Activated naive CD8-positive, alpha-beta T cell treated with anti-CD3 and anti-CD28 coated beads, Interleukin-2, amount 50 U/mL, for 24 hours (primary cell): ENCODE measurements at regions not wholly inside any gene's neighbourhood (a gene's known extent, or its start where the extent isn't known, plus 50 kb on each side); places are given as distances from the start of the nearest gene placed in this dataset.

Experiments
- ATAC-seq: fragments of 150-1000 bp; cut with Tn5 transposase; one replicate; pipeline ENCODE4 v1.10.0; 2021
- DNase-seq: peaks from one replicate; pipeline ENCODE4 v3.0.0; 2021
- H3K27ac Mint-ChIP-seq: one replicate; pipeline ENCODE4 v1.8.0; 2021; ENCODE audit warnings: mild to moderate bottlenecking, mixed read lengths
- H3K27me3 Mint-ChIP-seq: one replicate; pipeline ENCODE4 v1.8.0; 2021; ENCODE audit warnings: mixed read lengths
- H3K36me3 Mint-ChIP-seq: one replicate; pipeline ENCODE4 v1.8.0; 2021; ENCODE audit warnings: low read depth, mixed read lengths
- H3K4me1 Mint-ChIP-seq: one replicate; pipeline ENCODE4 v1.8.0; 2021; ENCODE audit warnings: mixed read lengths
- H3K4me3 Mint-ChIP-seq: one replicate; pipeline ENCODE4 v1.8.0; 2021; ENCODE audit warnings: mild to moderate bottlenecking, moderate library complexity, mixed read lengths
- H3K9me3 Mint-ChIP-seq: one replicate; pipeline ENCODE4 v1.8.0; 2021; ENCODE audit warnings: mixed read lengths

DNA sequence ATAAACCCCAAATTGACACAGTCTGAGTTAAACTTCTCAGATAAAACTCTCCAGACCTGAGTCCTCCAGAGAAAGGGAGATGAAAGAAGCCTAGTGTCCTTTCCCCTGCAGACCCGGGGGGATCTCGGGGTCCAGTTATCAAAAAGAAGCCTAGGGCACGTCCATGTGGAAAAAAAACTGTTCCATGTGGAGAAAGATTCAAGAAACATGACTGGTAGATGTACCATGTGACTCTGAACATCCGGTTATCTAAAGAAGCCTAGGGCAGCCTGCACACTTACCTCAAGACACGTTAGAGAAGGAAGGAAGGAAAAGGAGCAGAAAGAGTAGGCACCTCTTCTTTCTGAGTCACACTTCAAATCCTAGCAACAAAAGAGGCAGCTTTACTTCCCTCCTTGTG, 421.0 kb downstream of the LRATD1 start:
- no peak for DNase-seq
- Mint-ChIP-seq H3K4me1 (no peaks in the 10 kb centered on the region), H3K27ac (no peak overlapping the region), H3K27me3 (peaks cover 12% of the 10 kb centered on the region), H3K9me3 (no peaks in the 10 kb centered on the region), H3K36me3 (no peaks in the 10 kb centered on the region), H3K4me3 (no peak overlapping the region)
- ATAC-seq: no peak

GRCh38 chr2:15058015-15058720, 425.7 kb downstream of the LRATD1 start:
- Mint-ChIP-seq H3K27me3 (peaks cover 15% of the 10 kb centered on the region), H3K27ac (no peak overlapping the region), H3K4me3 (no peak overlapping the region), H3K4me1 (no peaks in the 10 kb centered on the region), H3K36me3 (no peaks in the 10 kb centered on the region), H3K9me3 (no peaks in the 10 kb centered on the region)
- peak; percentile 43 for ATAC-seq
- DNase-seq: peak; percentile 6

- Mint-ChIP-seq H3K4me3 (no peak overlapping the region), H3K27ac (no peak overlapping the region), H3K27me3 (peaks cover 13% of the 10 kb centered on the region), H3K4me1 (no peaks in the 10 kb centered on the region), H3K9me3 (peaks cover under 1% of the 10 kb centered on the region), H3K36me3 (no peaks in the 10 kb centered on the region)
- ATAC-seq (no peak), DNase-seq (no peak)
Observed at GRCh38 chr2:15058721-15059157, 426.2 kb downstream of the LRATD1 start.

- Mint-ChIP-seq H3K27me3 (peaks cover 9% of the 10 kb centered on the region), H3K4me3 (no peak overlapping the region), H3K4me1 (no peaks in the 10 kb centered on the region), H3K27ac (no peak overlapping the region), H3K36me3 (no peaks in the 10 kb centered on the region), H3K9me3 (peaks cover 10% of the 10 kb centered on the region)
- DNase-seq (no peak), ATAC-seq (no peak)
Observed at GRCh38 chr2:15059870-15060512, 427.5 kb downstream of the LRATD1 start.

DNA sequence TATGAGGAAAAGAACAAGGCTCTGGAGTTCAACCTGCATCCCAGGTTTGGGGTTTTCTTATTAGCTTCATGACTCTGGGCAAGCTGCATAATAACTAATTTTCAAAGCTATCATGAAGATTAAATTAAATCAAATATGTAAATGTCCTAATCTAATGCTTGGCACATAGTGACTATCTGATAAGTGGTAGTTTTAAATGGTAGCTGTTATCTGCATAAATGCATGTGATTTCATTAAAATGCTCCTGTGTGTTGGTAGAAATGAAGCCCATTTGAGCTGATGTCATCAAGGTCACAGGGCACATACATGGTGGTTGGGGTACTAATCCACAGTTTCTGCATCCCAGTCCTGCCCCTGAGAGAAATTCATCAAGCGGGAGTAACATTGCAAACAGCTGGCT, 428.8 kb downstream of the LRATD1 start:
- Mint-ChIP-seq H3K36me3 (no peaks in the 10 kb centered on the region), H3K27ac (no peak overlapping the region), H3K4me3 (no peak overlapping the region), H3K27me3 (peaks cover 6% of the 10 kb centered on the region), H3K9me3 (peaks cover 19% of the 10 kb centered on the region), H3K4me1 (no peaks in the 10 kb centered on the region)
- ATAC-seq: no peak
- DNase-seq: no peak

DNA sequence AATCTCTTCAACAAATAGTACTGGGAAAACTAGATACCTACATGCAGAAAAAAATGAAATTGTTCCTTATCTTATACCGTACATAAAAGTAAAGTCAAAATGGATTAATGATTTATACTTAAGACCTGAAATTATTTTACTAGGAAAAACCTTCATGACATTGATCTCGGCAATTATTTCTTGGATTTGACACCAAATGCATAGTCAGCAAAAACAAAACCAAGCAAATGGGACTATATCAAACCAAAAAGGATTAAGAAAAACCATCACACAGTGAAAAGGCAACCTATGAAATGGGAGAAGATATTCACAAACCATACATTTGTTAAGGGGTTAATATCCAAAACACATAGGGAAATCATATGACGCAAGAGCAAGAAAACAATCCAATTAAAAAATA, 433.6 kb downstream of the LRATD1 start:
- Mint-ChIP-seq H3K4me3 (no peak overlapping the region), H3K27me3 (peaks cover 6% of the 10 kb centered on the region), H3K9me3 (peaks cover 19% of the 10 kb centered on the region), H3K4me1 (no peaks in the 10 kb centered on the region), H3K36me3 (no peaks in the 10 kb centered on the region), H3K27ac (no peak overlapping the region)
- DNase-seq (no peak), ATAC-seq (no peak)

GRCh38 chr2:15069149-15069548, 436.6 kb downstream of the LRATD1 start:
- no peak overlapping the region for H3K27ac Mint-ChIP-seq
- H3K27me3 Mint-ChIP-seq: peaks cover 6% of the 10 kb centered on the region
- H3K9me3 Mint-ChIP-seq: peaks cover 15% of the 10 kb centered on the region
- DNase-seq (no peak), ATAC-seq (no peak)
- no peak overlapping the region for H3K4me3 Mint-ChIP-seq
- H3K36me3 Mint-ChIP-seq: no peaks in the 10 kb centered on the region
- no peaks in the 10 kb centered on the region for H3K4me1 Mint-ChIP-seq

DNA sequence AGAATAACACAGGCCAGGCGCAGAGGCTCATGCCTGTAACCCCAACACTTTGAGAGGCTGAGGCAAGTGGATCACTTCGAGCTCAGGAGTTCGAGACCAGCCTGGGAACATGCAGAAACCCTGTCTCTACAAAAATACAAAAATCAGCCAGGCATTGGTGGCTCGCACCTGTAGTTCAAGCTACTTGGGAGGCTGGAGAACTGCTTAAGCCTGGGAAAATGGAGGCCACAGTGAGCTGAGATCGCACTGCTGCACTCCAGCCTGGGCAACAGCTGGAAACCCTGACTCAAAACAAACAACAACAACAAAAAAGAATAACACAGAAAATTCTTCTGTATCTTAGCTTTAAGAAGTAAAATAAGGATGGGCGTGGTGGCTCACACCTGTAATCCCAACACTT, 440.3 kb downstream of the LRATD1 start:
- Mint-ChIP-seq H3K4me3 (no peak overlapping the region), H3K4me1 (no peaks in the 10 kb centered on the region), H3K27me3 (peaks cover 2% of the 10 kb centered on the region), H3K27ac (no peak overlapping the region), H3K36me3 (no peaks in the 10 kb centered on the region), H3K9me3 (no peaks in the 10 kb centered on the region)
- DNase-seq (no peak), ATAC-seq (no peak)

- ATAC-seq (no peak), DNase-seq (no peak)
- no peaks in the 10 kb centered on the region for H3K9me3 Mint-ChIP-seq
- H3K27me3 Mint-ChIP-seq: peaks cover 2% of the 10 kb centered on the region
- H3K4me1 Mint-ChIP-seq: no peaks in the 10 kb centered on the region
- no peaks in the 10 kb centered on the region for H3K36me3 Mint-ChIP-seq
- H3K27ac Mint-ChIP-seq: no peak overlapping the region
- no peak overlapping the region for H3K4me3 Mint-ChIP-seq
Observed at GRCh38 chr2:15073664-15074063, 441.1 kb downstream of the LRATD1 start.

GRCh38 chr2:15074319-15074718, 441.8 kb downstream of the LRATD1 start:
- DNase-seq (no peak), ATAC-seq (no peak)
- Mint-ChIP-seq H3K4me1 (no peaks in the 10 kb centered on the region), H3K36me3 (no peaks in the 10 kb centered on the region), H3K27me3 (peaks cover 2% of the 10 kb centered on the region), H3K4me3 (no peak overlapping the region), H3K27ac (no peak overlapping the region), H3K9me3 (no peaks in the 10 kb centered on the region)

- no peaks in the 10 kb centered on the region for H3K9me3 Mint-ChIP-seq
- peaks cover 2% of the 10 kb centered on the region for H3K27me3 Mint-ChIP-seq
- H3K27ac Mint-ChIP-seq: no peak overlapping the region
- ATAC-seq: no peak
- no peak for DNase-seq
- no peak overlapping the region for H3K4me3 Mint-ChIP-seq
- no peaks in the 10 kb centered on the region for H3K4me1 Mint-ChIP-seq
- no peaks in the 10 kb centered on the region for H3K36me3 Mint-ChIP-seq
Observed at GRCh38 chr2:15074751-15075700, 442.5 kb downstream of the LRATD1 start.

DNA sequence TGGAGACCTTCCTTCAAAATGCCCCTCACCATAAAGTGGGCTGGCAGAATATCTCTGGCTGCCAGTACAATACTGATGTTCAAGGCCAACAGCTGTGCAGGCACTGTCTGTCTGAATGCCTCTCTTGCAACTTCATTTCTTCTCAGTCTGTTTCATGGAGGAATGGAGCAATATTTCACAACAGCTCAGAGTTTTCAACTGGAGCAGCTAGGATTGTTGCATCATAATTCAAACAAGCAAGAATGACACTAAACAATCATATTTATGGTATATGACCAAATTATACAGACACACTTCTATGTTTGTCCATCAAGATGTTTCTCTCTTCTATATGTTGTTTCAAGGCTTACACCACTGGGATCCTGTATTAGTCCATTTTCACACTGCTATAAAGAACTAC, 444.2 kb downstream of the LRATD1 start:
- Mint-ChIP-seq H3K36me3 (no peaks in the 10 kb centered on the region), H3K9me3 (no peaks in the 10 kb centered on the region), H3K27ac (no peak overlapping the region), H3K27me3 (no peaks in the 10 kb centered on the region), H3K4me1 (no peaks in the 10 kb centered on the region), H3K4me3 (no peak overlapping the region)
- DNase-seq: no peak
- ATAC-seq: no peak

GRCh38 chr2:15081356-15081755, 448.8 kb downstream of the LRATD1 start:
- no peaks in the 10 kb centered on the region for H3K9me3 Mint-ChIP-seq

DNA sequence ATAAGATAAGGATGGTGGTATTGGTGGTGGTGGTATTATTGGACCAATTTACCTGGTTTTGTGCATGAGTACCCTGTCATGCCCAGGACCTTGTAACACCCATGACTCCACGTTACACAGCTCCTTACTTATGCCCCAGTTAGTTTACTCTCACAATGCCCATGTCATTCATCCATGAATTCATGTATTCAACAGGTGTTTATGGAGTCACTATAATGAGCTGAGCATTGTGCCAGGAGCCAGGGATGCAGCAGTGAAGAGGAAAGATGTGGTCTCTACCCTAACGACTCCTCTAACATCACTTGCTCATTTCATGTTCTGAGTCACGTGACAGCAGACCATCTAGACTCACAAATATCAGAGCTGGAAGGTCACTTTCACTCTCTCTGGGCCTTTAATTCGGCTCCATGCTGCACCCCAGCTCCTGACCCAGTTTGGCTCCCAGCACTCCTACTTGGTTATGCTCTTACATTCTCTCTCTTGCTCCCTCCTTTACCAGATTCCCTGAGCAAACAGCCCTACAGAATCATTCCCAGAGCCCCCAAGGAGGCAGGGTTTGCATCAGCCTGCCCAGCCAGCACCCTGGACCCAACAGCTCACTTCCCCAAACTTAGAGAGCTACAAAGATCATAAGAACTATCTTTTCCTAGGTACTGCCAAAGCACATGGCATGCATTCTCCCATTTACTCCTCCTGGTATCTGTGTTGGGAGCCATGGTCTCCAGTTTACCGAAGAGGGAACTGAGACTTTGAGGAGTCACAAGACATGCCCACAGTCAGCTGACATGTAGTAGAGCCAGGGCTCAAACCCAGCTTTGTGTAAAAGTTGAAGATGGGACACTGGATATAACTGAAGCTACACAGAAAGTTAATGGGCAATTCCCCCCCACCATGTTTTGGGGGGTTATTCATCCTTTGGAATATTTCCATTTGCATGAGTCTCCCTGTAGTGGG, 449.9 kb downstream of the LRATD1 start:
- Mint-ChIP-seq H3K27ac (no peak overlapping the region), H3K4me1 (no peaks in the 10 kb centered on the region), H3K9me3 (no peaks in the 10 kb centered on the region), H3K4me3 (no peak overlapping the region), H3K27me3 (peaks cover 3% of the 10 kb centered on the region), H3K36me3 (no peaks in the 10 kb centered on the region)
- ATAC-seq: no peak
- DNase-seq: no peak

More at GRCh38 chr2:15081356-15081755, 448.8 kb downstream of the LRATD1 start:
- peaks cover 3% of the 10 kb centered on the region for H3K27me3 Mint-ChIP-seq
- ATAC-seq (no peak), DNase-seq (no peak)
- no peaks in the 10 kb centered on the region for H3K36me3 Mint-ChIP-seq
- no peak overlapping the region for H3K4me3 Mint-ChIP-seq
- H3K4me1 Mint-ChIP-seq: no peaks in the 10 kb centered on the region
- H3K27ac Mint-ChIP-seq: no peak overlapping the region
